T follicular helper cell (primary cell): ENCODE measurements at regions not wholly inside any gene's neighbourhood (a gene's known extent, or its start where the extent isn't known, plus 50 kb on each side); places are given as distances from the start of the nearest gene placed in this dataset.
"Not testable (repeated sequence)": the region's sequence is repeated elsewhere in the genome, so short reads cannot be mapped to it uniquely, and the experiment has no call there.

Source experiments
- DNase-seq: peaks from one replicate; pipeline ENCODE4 v3.0.0-alpha.2; 2020; ENCODE audit warnings: low read depth

- no peak for DNase-seq
Observed at GRCh38 chr7:69002416-69002815, 595.9 kb upstream of the AUTS2 start.

DNA sequence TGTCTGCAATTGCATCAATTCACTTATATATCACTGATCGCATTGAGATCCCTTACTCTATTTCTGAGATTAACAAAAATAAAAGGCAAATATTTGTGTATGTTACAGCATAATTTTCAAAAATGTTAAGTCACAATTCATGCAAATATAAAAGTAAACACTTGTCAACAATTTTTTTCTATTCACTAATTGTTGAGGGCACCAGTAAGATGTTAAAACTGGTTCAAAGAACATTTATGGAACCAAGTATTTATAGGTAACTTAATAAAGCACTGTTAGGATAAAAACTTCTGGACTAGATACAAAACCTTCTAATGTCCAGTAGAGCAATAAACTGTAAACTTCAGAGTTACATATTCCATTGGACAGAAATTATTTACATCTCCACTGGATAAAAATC lies 586.1 kb upstream of the AUTS2 start:
- DNase-seq = no peak

- no peak for DNase-seq
Observed at GRCh38 chr7:69017208-69017607, 581.1 kb upstream of the AUTS2 start.

GRCh38 chr7:69018200-69018599 lies 580.1 kb upstream of the AUTS2 start:
- DNase-seq = no peak

- no peak for DNase-seq
Observed at GRCh38 chr7:69019437-69019836, 578.8 kb upstream of the AUTS2 start.

GRCh38 chr7:69020536-69020935 lies 577.7 kb upstream of the AUTS2 start:
- no peak for DNase-seq

DNA sequence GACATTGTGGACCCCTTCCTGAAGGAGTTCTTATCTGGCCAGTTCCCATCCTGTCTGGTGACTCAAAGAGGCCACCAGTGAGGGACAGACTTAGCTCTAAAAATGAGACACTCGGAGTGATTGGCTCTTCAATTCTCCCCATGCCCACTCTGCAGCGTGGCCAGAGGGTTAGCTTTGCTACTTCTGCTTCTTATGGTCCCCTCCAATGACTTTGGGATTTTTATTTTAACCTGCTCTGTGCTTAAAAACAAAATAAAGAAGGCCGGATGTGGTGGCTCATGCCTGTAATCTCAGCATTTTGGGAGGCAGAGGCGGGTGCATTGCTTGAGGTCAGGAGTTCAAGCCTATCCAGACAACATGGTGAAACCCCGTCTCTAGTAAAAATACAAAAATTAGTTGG lies 573.0 kb upstream of the AUTS2 start:
- DNase-seq = no peak

GRCh38 chr7:69032848-69033247 lies 565.4 kb upstream of the AUTS2 start:
- no peak for DNase-seq

GRCh38 chr7:69035826-69036225 lies 562.4 kb upstream of the AUTS2 start:
- no peak for DNase-seq

- no peak for DNase-seq
Observed at GRCh38 chr7:69036301-69036700, 562.0 kb upstream of the AUTS2 start.

- no peak for DNase-seq
Observed at GRCh38 chr7:69038915-69039314, 559.4 kb upstream of the AUTS2 start.

- DNase-seq = no peak
Observed at GRCh38 chr7:69042138-69042537, 556.1 kb upstream of the AUTS2 start.

DNA sequence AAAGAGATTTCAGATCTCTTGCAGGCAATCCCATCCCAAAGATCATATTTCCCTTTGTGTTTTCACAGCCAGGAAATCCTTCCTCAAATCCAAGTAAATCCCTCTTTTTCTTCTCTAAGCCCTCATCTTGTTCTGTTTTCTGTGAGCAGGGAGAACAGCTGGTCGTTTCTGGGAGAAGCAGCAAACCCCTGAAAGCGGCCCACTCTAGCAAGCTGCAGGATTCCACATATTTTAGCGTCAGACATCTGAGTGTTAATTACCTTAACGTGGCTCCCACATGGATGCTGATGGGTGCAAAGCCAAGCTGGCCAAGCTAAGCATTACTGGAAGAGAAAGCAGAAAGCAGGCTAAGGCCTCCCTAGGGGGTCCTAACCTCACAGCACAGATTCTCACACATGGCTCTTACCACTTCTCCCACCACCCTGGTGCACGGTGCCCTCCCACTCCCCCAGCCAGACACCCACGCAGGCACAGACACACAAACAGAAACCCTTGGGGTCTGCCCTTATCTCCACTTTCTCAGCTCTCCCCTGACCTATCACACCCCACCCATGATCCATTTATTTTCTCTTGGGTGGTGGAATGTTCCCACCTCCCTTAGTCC lies 551.0 kb upstream of the AUTS2 start:
- no peak for DNase-seq

DNA sequence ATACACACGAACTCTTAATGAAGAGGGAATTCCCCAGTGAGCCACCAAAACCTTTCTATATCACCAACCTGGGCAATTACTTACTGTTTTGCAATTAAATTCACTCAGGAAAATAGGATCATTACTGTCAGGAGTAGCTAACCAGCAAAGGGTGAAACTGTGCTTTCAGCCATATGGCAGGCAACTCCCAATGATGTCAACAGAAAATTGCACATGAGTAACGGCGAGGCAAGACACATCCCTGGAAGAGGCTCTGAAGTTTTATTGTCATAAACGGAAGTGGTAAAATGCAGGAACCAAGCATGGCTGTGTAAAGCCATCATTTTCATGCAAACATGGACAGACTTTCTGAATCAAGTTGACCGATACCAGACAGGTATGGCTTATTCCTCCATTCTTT lies 548.9 kb upstream of the AUTS2 start:
- DNase-seq = no peak

DNA sequence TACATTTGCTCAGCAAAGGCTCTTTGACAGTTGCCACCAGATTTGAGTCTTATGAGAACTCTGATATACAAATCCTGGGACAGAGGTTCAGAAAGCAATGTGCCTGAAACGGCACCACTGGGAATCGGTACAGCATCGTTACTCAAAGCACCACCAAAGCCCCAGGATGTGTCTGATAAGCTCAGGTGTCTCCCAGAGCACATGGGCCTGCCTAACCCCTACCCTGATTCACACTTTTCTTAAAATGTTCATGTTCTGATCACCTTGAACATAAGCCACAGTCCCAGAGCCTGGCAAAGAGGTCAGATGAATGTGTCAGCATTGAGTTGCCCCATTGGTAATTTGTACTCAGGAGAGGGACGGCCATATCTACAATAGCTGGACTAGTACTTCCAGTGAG lies 545.8 kb upstream of the AUTS2 start:
- no peak for DNase-seq

DNA sequence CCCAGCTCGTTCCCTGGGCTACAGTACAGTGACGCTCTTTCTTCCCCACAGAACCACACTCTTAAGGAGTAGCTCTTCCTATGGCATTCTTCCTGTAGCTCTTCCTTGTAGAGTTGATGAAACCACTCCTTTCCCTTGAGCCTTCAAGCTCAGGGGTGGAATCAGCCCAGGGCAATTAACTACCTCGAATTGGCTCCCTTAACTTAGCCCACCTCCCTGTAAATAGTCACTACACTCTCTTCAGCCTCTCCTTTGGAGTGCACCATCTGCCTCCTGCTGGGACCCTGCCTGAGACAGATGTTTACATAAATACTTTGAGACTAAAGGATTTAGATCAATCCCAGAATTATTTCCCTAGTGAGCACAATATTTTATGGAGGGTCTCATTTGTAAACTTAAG lies 537.8 kb upstream of the AUTS2 start:
- no peak for DNase-seq

DNA sequence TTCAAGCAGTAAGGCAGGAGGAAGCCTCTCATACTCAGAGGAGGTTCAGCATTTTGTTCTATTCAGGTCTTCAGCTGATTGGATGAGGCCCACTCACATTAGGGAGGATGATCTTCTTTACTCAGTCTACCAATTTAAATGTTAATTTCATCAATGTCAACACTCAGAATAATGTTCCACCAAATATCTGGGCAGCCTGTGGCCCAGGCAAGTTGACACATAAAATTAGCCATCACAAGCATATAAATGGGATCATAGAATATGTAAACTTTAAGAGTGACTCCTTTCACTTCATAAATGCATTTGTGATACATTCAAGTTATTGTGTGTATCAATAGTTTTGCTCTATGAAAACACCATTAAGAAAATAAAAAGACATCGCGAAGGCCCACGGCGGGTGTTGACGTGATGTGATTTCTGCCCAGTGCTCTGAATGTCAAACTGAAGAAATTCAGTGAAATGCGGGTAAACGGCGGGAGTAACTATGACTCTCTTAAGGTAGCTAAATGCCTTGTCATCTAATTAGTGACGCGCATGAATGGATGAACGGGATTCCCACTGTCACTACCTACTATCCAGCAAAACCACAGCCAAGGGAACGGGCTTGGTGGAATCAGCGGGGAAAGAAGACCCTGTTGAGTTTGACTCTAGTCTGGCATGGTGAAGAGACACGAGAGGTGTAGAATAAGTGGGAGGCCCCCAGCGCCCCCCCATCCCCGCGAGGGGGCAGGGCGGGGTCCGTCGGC lies 536.1 kb upstream of the AUTS2 start:
- no peak for DNase-seq

GRCh38 chr7:69067397-69067796 lies 530.9 kb upstream of the AUTS2 start:
- no peak for DNase-seq

GRCh38 chr7:69070476-69070875 lies 527.8 kb upstream of the AUTS2 start:
- no peak for DNase-seq

GRCh38 chr7:69076566-69076965 lies 521.7 kb upstream of the AUTS2 start:
- no peak for DNase-seq

DNA sequence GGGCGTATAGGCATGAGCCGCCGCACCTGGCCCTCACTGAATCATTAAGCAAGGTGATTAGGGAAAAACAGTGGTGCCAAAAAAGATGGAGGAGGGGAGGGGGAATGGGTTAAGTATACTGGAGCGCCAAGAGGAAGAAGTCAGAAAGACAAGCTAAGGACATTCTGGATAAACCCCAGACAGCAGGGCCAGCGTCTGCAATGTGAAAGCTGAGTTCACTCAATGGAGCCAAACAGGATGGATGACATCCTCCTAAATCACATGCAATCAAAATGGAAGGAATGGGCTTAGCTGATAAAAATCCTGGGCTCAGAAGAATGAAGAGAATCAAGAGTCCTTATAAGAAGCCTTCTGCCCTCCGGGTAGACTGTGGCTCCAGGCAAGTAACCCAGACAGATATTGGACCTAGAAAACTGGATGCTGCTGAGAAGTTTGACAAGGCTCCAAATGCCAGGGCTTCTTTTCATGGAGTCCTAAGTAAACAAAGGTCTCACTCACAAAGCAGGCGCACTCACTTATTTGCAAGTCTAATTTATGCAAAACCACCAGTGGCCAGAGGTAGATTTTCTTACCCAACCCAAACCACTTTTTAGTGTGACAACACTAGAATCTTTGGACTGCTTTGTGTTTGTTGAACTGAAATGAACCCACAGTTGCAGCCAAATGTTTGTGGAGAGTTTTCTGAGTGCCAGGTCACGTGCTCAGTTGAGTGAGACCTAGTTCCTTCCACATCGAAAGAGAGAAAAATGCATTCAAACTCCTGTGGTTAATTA lies 519.1 kb upstream of the AUTS2 start:
- DNase-seq = no peak

- not testable (repeated sequence) for DNase-seq
Observed at GRCh38 chr7:69087281-69087680, 511.0 kb upstream of the AUTS2 start.

- DNase-seq = no peak
Observed at GRCh38 chr7:69088185-69088584, 510.1 kb upstream of the AUTS2 start.
